NCI-H524 treated with DMSO at 0.1 percent for 48 hours (cell line): ENCODE measurements at regions not wholly inside any gene's neighbourhood (a gene's known extent, or its start where the extent isn't known, plus 50 kb on each side); places are given as distances from the start of the nearest gene placed in this dataset.

Experiments
- DNase-seq: peaks from one replicate; lab custom pipeline; 2025; lab: John Stamatoyannopoulos, UW

- DNase-seq: no peak
Observed at GRCh38 chr2:45177870-45178269, 168.6 kb upstream of the SIX2 start.

DNA sequence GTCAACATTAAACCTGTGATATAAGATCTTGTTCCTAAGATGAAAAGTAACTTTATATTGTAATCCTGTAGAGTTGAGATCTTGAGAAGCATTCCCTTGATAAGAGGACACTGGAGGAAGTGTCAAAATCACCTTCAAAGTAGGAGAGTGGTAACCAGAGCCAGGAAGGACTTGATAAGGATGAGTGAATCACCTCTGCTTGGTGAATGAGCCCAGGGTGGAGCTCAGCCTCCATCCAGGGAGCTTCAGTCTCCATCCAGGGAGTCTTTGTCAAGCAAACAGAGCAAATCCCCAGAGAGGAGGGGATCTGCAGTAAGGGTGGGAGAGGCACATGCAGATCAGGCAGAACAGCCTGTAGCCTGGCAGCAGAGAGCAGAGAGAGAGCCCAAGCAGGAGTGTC, 167.1 kb upstream of the SIX2 start:
- DNase-seq: no peak

- DNase-seq: no peak
Observed at GRCh38 chr2:45173513-45173912, 164.3 kb upstream of the SIX2 start.

GRCh38 chr2:45172760-45173392, 163.6 kb upstream of the SIX2 start:
- DNase-seq: no peak

GRCh38 chr2:45172142-45172541, 162.9 kb upstream of the SIX2 start:
- no peak for DNase-seq

- DNase-seq: no peak
Observed at GRCh38 chr2:45171136-45171501, 161.9 kb upstream of the SIX2 start.

DNA sequence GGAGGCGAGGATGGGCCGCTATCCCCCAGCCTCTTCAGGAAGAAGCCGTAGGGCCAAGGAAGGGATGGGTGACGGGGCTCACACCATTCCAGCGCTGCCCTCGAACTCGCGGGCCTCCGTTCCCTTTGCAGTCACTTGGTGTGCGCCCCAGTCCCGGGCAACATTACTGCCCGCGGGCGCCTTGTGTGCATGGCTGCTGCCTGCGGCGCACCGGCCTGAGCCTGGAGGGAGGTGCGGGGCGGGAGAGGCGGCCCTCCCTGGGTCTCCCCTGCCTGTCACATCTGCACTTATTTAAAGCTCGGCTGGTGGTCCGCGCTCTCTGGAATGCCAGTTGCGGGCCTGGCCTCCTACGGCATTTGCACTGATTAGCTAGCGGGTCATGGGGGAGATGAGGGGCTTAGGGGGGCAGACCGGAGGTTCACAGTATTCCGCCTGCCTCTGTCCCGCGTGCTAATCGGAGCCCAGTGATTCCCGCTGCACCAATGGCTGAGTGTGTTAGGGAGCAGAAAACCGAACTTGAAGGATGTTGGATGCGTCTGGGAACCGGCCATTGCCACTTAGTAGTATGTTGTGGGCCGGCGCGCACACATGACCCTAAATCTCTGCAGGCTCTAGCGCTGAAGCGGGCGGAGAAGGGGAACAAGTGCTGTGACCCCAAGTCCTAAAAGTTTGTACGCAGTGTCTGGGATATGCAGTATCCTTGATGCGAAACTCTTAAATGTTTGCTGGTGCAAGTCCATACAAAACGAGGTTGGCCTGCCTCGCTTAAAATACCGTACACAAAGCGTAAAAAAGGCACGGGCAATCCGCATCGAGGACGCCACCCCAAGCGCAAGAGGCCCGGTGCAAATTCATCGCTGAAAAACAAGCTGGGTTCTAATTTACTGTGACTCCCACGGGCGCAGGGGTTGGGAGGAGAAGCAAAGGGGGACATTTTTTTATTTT, 161.2 kb upstream of the SIX2 start:
- DNase-seq: no peak

DNA sequence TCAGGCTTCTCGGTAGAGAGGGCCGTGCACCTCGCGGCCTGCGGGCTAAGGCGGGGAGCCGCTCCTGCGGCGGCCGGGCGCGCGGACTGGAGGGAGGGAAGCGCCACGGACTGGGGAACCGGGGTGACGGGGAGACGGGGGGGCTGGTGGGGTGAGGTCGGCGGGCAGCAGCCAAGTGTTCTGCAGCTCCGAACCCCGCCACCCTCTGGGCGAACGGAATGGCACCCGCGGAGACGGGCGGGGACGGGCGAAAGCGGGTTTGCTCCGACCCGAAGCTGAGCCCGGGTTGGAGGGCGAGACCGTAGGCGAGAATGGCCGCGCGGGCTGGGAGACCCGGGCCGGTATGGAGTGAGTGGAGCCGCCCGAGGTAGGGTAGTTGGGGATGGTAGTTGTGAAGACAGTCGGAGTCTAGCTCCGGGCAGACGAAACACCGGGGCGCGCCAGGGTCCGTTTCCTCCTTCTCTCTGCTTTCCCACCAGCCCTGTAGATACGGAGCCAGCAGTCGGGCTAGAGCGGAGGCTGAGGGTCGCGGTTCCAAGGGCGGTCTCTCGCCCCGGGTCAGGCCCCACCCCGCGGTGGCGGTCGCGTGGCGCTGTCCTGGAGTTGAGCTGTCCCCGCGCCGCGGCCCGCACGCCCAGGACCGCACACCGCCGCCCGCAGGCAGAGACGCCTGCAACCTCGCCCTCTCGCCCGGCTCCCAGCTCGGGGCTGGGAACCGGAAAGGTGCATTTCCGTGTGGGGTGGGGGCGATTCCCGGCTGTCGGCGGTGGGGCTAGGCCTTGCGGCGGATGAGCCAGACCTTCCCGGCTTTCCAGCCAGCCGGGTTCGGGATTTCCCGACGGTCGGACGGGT, 160.3 kb upstream of the SIX2 start:
- DNase-seq: no peak

- DNase-seq: no peak
Observed at GRCh38 chr2:45168711-45169338, 159.6 kb upstream of the SIX2 start.

DNA sequence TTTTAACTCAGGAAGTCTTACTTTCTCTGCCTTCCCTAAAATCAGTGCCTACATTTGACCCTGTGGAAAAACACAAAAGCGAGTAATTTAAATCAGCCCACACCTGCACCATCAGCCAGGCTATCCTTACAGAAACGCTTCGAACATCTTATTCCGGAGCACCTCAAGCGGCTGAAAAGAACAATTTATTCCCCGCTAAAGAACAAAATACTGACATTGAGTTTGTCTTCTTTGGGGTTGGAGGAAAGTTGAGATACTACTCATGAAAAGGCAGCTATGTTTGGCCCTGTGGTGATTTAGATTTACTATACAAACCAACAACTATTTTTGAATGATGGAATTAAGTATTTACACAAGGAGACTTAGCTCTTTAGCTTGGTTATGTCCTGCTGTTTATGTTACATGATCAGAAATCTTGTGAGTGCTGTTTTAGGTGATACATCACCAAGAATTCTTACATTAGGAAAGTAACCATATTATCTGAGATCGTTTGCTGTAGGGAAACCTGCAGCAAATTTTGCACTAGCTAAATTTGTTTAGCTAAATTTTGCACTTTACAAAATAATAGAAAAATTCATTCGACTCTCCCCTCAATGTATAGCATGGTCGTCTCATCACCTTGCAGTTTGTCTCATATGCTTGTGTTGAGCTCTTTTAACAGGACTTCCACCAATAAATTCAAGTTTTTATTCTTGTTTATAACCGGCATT, 158.8 kb upstream of the SIX2 start:
- no peak for DNase-seq

DNA sequence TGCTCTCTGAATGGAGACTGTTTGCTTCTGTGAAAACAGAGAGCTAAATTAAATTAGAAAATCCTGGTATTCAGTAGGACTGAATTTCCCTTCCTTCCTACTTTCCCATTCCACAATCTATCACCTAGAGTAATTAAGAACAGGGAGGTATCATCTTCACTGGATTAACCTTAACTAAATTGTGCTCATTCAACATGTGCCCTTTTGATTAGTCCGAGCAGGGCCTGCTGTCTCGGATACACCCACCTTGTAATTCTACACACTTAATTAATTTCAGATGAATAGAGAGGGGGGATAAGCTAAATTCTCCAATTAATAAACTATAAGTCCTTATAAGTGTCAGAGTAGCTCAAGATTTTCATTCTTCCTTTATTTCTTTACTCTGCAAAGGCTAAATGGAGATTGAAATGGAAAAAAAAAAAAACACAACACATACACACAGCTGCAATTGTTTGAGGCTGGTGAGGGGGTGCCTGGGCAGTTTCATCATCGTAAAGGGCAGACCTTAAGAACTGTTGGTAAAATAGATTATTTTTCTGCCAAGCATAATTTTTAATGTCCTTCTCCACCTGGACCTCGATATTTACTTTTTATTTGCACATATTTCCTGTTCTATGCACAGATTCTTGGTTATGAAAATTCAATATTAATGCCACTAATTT, 157.1 kb upstream of the SIX2 start:
- peak; percentile 12 for DNase-seq

DNA sequence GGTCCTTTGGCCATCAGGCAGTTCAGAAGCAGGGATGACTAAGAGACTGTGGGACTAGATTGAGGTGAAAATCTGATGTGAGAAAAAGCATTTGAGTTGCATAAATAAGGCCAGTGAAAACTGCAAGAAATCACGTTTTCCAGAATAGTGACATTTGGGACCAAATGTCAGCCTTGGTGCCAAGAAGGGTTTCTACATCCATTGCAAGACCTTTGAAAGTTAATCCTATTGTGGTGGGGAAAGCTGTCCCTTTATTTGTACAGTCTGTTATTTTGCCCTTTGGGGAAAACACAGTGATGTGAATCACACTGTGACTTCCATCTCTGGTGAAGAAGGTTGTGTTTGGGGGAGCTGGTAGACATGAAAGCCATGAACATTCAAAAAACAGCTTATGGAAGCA, 153.5 kb upstream of the SIX2 start:
- no peak for DNase-seq

DNA sequence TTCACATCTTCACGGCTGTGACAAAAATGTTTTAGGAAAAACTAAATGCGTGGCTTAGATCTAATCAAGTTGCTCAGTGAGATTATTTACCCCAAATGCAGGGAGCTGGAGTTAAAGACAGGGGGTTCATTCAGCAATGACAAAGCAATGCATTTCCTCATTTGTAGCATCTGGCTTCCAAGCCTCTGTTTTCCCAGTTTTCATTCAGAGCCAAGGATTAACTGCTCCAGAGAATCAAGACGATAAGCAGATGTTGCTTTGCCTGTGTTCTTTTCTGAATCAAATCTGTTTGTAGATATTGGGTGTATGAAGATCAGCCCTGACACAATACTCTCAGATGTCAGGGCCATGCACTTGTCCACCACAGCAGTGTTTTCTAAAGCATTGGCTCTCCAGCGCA, 147.4 kb upstream of the SIX2 start:
- no peak for DNase-seq

- DNase-seq: no peak
Observed at GRCh38 chr2:45154606-45155155, 145.4 kb upstream of the SIX2 start.

- no peak for DNase-seq
Observed at GRCh38 chr2:45154144-45154543, 144.9 kb upstream of the SIX2 start.

- DNase-seq: no peak
Observed at GRCh38 chr2:45153121-45153520, 143.9 kb upstream of the SIX2 start.

DNA sequence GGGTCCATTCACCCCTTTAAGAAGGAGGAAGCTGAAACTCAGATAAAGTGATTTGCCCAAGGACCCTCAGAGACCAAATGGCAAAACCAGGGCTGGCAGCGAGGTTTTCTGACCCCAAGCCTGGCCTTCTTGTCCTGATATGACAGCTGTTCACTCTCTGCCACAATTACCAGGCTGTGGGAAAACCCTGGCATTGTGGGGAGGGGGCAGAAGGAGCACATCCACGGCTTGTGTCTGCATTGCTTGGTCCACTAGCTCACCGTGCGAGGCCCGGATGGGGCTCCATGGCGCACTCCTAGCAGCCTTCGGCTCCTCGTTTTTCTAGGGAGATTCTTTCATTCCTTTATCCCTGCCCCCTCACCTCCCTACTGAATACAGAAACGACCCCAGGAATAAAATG, 143.4 kb upstream of the SIX2 start:
- DNase-seq: no peak

DNA sequence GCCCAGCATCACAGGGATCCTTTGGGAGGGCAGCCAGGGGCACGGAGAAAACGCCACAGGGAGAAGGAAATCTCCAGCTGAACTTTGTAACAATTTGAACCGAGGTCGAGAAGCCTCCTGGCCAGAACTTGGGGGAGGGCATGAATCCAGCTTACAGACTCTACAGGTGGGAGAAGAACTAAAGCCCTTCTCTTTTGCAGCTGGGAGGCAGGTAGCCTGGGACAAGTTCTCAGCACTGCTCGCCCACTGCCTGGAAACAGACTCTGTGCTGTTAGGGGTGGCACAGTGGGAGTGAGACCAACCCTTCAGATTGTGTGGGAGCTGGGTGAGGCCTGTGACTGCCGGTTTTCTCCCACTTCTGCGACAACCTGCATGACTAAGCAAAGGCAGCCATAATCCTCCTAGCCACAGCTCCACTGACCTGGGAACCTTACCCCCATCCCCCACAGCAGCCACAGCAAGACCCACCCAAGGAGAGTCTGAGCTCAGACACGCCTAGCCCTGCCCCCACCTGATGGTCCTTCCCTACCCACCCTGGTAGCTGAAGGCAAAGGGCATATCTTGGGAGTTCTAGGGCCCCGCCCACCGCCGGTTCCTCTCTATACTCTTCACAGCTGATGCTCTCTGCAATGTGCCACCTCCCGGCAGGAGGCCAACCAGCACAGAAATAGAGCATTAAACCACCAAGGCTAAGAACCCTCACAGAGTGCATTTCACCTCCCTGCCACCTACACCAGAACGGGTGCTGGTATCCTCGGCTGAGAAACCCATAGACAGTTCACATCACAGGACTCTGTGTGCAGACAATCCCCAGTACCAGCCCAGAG, 136.0 kb upstream of the SIX2 start:
- no peak for DNase-seq
